Left forelimb (tissue), 1 donor: ENCODE measurements at regions not wholly inside any gene's neighbourhood (a gene's known extent, or its start where the extent isn't known, plus 50 kb on each side); places are given as distances from the start of the nearest gene placed in this dataset.
"Not testable (repeated sequence)": the region's sequence is repeated elsewhere in the genome, so short reads cannot be mapped to it uniquely, and the experiment has no call there.

Source experiments
- DNase-seq: peaks from one replicate; pipeline ENCODE4 v3.0.0-alpha.2; 2018; ENCODE audit warnings: low spot score

DNA sequence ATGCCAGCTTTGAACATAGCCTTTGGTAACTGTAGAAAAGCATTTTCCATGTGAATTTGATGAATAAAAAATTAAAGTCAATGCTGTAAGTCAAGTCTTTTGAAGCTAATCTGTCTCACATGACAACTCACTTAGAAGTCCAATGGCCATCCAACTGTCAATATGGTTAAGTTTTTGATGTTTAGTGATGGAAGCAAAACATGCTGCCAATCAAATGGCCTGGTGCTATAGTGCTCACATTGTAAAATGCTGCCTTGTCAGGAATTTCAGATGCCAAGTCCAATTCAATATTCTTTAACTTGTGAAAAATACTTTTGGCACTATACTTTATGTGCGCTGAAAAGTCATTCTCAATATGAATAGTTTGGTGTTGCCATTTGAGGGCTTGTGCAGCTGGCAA, 1361.8 kb upstream of the ALCAM start:
- DNase-seq, result no peak

DNA sequence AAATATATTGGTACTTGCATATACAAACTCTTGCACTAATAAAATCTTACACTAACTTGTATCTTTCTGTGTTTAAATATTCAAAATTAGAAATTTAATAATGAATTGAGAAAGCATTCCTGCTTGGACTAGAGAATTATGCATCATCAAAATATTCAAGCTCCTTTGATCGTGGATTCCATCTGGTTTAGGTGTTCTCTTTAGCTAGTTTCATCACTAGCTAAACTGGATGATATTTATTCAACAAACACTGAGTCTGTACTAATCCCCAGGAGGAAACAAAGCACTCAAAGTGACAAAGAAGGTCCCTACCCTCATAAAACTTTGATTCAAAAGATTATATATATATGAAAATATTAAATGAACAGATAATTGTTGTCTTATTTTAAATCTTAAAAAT, 1360.9 kb upstream of the ALCAM start:
- DNase-seq, result no peak

DNA sequence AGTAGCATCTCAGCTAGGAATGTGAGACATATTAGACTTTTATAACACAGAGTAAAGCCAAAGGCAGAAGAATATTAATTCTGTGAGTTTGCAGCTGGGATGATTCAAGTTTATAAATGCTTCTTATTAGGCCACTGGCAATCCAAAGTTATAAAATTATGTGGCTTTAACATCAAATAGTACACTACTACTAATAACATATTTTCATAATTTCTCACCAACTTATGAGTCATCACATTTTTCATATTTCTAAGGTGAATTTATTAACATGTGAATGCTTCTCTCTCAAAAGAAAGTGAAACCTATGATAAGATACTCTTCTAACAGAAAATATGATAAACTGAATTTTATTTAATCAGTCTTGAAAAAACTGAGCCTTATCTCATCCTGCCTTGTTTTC, 1348.2 kb upstream of the ALCAM start:
- DNase-seq, result no peak

DNA sequence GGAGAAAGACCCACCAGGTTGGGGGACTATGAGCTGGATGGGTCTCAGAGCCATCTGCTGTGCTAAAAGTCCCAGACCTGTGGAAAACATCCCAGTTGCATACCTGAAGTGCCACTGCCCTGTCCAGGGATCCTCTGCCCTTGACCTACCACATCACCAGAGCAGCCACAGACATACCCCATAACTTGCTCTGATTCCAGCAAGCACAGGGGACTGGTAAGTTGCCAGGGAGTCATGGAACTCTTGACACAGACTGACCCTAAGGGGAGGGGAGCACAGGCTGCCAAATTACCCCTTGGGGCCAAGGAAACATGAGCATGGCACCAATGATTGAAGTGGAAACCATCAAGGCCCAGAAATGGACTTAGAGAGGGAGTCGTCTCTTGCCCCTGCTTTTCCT, 1335.1 kb upstream of the ALCAM start:
- no peak for DNase-seq

DNA sequence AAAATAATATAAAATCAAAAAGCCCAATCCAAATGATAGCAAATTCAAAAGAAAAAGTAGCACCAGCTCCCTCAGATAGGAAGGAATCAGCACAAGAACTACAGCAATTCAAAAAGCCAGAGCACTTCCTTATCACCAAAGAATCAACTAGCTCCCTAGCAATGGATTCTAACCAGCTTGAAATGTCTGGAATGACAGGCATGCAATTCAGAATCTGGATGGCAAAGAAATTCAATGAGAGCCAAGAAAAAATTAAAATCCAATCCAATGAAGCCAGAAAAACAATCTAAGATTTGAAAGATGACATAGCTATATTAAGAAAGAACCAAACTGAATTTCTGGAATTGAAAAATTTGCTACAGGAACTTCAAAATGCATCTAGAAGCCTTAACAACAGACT, 1334.4 kb upstream of the ALCAM start:
- no peak for DNase-seq

DNA sequence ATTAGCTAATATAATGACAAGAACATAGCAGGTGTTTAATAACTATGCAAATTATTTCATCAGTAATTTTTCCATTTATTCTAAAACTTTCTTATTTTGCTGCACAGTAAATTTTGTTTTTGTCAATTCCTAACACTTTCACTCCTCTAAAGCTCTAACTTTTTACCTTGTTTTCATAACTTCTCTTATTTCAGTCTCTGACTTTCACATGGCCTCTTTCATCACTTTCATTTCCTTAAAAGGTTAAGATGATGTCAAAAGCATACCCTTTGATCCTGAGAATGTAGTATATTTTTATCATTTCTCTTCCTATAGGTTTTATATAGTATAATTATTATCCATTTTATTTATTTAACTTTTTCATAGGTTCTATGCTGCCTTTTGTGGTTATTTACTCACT, 1325.8 kb upstream of the ALCAM start:
- no peak for DNase-seq

DNA sequence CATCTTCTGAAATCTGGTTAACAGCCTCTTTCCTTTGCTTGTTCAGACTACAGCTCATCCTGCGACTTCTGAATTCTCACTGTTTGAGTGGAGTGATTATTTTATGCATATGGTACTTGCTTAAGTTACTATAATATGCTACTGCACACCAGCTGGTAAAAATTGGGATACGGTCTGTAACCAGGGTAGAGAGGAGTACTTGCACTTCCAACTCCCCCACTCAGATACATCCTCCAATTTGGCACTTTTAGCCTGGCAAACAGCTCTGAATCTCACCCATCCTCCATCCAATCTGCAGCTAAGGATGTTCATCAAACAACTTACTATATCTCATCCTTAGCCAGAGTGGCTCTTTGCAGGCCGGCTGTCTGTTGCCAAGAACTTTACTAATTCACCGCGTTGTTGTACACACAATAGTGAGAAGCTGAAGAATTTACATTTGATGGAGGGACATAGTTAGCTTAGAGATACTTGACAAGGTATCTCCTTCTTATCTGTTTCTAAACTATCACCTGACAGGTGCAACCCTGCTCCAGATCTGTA, 1323.6 kb upstream of the ALCAM start:
- not testable (repeated sequence) for DNase-seq

DNA sequence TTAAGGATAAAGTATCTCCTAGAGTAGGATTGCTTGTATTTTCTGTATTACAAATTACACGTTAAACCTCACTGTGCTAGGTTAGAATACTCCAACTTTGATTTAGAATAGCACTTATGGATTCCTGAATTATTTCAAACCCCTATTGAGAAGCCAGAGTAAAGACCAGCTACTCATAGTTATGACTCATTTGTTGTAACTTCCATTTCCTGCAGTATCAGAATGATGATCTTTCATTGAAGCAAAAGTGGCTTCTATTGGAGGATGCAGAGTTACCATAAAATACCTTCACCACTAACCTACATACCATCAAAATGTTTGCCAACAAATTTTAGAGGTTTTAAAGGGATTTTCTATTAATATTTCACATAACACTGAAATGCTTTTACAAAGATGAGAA, 1322.7 kb upstream of the ALCAM start:
- DNase-seq, result no peak

DNA sequence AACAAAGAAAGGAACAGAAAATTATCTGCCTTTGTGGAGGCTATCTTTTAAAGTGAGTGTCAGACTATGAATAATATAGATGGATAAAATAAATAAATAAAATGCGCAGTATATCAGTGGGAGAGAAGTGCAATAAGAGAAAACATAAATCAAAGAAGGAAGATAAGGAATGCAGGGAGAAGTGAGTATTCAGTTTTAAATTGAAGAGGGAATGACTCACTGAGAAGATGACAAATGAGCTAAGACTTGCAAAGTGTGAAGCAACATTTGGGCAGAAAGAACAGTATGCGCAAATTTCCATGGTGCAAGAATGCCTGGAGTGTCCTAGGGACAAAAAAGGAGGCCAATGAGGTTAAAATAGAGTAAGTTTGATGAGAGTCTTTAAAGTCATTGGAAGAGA, 1300.1 kb upstream of the ALCAM start:
- no peak for DNase-seq

DNA sequence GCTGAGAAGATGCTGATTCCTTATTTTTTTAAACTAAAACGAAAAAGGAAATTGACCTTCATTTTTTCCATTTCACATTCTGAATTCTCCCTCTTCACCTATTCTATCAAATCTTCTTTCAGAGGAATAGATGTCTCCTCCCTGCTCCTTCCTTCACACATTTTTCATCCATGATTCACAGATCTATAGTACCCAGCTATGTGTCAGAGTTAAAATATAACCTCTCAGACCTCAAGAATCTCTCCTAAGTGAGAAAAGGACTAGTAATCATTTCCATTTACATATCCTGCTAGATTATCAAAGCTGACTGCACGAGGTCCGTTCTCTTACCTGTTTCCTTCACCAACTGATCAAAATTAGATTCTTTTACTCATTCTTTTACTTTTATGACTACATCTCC, 1297.6 kb upstream of the ALCAM start:
- no peak for DNase-seq

DNA sequence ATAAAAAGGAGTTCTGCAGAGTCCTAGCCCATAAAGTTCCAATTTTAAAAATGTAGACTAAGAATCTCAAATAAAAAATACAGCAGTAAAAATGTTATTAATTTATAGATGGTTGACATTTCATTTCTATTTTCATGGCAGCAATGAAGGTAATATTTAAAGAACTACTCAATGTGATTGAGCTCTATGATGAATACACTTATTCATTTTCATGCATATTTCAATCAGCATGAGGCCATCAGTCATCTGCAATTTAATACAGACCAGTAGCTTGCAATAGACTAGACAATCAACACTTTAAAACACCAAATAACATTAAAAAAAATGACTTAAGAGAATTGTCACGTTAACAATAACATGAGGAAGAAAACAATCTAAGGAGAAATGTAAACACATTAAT, 1295.8 kb upstream of the ALCAM start:
- DNase-seq, result no peak

DNA sequence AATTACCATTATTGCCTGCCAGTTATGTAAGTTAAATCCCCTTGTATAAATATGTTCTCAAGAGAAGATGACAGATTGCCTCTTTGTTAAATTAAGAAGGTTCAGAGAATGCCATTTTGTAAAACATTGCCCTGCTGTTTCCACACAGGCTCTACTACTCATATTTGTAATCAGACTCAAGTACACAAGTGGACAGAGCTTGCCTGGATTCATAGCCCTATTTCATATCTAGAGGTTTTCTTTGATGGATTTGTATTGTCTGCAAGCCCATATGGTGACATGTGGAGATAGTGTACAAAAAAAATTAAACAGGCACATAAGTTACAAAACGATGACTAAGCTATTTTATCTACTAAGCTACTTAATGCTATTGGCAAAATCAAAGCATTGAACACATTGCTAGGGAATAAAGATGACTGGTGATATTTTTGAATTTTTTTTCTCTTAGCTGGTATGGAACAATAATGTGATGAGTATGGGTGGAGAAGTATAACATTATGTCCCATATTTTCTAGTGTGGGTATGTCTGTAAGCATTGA, 1286.6 kb upstream of the ALCAM start:
- no peak for DNase-seq

DNA sequence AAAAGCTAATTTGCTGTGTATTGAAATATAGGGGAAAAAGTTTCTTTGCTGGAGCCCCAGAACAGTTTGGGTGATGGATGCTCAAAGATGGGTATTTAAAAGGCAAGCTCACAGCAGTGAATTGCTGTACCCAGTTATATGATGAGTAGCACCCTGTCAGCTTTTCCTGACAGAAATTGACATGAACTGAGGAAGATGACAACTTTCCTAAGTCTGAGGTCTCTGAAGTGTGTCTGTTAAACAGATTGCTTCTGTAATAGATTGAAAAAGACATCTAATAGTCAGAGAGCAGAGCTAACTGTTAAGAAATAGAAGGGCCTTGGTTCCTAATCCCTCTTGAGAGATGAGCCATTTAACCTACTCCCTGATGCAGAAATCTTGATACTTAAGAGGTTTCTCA, 1278.0 kb upstream of the ALCAM start:
- no peak for DNase-seq

DNA sequence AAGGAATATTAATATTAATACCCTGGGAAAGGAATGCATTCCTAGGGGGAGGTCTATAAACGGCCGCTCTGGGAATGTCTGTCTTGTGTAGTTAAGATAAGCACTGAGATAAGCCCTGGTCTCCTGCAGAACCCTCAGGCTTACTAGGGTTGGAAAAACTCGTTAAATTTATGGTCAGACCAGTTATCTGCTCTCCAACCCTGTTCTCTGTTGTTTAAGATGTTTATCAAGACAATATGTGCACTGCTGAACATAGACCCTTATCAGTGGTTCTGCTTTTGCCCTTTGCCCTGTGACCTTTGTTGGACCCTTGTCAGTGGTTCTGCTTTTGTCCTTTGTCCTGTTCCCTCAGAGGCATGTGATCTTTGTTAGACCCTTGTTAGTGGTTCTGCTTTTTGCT, 1276.7 kb upstream of the ALCAM start:
- DNase-seq, result not testable (repeated sequence)

DNA sequence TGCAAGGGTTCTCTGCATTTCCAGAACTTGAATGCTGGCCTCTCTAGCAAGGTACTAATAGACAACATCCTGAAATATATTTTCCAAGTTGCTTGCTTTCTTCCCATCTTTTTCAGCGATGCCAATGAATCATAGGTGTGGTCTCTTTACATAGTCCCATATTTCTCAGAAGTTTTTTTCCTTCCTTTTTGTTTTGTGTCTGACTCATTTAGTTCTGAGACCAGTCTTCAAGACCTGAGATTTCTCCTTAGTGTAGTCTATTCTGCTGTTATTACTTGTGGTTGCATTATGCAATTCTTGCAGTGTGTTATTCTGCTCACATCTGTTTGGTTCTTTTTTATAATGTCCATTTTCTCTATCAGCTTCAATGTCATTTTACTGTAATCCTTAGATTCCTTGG, 1265.0 kb upstream of the ALCAM start:
- no peak for DNase-seq

DNA sequence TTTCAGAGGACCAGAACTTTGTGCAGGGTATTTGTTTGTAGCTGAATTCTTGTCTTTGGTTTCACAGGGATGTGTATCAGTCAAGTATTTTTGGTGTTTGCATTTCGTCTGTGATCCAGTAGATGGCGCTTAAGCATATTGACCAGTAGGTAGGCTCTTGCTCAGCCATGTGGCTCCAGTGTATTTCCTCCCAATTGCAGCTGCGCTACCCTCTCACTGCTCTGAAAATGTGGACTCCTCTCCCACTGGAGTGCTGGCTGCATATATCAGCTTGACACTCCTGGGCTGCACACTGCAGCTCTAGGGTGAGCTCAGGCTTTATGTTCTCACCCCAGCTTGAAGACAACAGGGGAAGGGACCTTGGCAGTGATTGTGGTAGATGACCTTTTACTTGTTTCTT, 1264.3 kb upstream of the ALCAM start:
- no peak for DNase-seq

DNA sequence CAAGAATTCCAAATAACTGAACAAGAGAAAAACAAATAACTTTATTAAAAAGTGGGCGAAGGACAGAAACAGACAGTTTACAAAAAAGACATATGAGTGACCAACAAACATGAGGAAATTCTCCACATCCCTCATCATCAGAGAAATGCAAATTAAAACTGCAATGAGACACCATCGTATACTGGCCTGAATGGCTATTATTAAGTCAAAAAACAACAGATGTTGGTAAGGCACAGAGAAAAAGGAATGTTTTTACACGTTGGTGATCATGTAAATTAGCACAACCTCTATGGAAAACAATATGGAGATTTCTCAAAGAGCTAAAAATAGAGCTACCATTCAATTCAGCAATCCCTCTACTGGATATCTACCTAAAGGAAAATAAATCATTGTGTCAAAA, 1260.4 kb upstream of the ALCAM start:
- DNase-seq, result no peak

DNA sequence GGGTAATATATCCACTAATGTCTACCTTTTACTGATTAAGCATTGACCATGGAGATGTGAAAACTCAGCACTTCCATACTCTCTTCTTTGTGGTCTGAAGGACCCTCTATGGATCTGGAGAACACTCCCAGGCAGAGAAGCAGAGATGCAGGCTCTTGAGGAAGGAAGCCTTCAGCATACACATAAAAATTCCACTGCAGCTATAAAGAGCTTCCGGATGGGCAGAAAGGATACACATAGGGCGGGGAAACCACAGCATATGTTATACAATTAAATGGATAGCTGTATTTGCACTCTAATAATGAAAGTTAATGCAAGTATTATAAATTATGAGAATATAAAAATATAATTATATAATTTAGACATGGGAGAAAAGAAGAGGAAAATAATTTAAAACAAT, 1258.2 kb upstream of the ALCAM start:
- DNase-seq, result no peak

DNA sequence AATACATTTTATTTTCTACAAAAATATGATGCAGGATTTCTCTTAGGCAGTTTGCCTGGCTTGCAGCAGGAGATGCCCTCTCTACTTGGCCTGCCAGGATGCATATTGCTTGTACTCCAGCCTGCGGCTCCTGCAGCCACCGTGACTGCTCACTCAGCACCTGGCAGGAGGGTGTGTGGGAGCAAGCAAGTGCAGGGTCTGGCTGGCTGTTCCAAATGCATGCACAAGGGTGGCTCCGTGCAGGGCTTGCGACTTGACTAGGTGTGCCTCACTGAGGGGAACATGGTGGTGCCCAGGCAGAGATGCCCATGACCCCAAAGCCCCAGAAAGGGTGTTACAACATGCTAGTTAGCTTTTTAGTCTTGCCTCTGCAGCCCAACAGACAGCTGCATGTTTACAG, 1240.2 kb upstream of the ALCAM start:
- no peak for DNase-seq

DNA sequence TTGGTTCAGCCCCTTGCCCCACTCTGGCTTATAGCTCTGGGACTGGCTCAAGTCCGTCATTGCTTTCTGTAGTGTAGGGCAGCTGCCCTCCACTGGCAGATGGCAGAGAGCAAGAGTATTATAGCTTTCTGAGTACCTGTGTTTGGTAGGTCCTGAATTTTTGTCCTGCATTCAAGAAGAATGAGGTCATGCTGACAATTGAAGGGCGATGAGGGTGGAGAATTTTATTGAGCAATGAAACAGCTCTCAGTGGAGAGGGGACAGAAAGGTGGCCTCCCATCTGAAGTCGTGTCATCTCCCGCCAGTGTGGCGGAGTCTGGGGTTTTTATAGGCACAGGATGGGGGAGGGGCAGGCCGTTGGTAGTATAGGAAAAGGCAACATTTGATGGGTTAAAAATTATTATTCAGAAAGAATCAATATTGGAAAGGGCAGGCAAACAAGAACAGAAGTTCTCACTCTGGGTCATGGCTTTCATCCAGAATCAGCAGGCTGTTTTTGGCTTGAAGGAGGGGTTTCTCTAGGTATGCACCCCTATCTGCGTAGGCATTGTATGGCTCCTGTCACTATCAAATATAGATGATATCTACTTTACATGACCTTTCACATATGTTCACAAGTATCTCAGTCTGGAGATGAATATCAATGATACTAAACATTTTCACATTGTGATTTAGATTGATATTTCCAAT, 1239.7 kb upstream of the ALCAM start:
- DNase-seq, result no peak

DNA sequence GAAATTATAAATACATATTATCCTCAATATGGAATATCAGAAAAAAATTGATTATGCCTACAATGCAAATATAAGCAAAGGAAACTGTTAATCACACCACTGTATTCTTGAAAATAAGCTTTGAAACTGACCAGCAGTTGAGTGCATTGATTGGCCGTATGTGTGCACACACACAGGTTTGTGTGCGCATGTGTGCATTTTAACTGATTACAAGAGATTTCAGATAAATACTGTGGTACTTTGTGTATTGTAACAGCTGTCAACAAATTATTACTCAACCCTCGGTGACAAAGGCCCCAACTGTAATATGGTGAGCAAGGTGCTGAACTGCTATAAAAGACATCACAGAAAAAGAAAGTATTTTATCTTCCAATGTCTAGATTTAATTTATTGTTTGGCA, 1238.9 kb upstream of the ALCAM start:
- no peak for DNase-seq

DNA sequence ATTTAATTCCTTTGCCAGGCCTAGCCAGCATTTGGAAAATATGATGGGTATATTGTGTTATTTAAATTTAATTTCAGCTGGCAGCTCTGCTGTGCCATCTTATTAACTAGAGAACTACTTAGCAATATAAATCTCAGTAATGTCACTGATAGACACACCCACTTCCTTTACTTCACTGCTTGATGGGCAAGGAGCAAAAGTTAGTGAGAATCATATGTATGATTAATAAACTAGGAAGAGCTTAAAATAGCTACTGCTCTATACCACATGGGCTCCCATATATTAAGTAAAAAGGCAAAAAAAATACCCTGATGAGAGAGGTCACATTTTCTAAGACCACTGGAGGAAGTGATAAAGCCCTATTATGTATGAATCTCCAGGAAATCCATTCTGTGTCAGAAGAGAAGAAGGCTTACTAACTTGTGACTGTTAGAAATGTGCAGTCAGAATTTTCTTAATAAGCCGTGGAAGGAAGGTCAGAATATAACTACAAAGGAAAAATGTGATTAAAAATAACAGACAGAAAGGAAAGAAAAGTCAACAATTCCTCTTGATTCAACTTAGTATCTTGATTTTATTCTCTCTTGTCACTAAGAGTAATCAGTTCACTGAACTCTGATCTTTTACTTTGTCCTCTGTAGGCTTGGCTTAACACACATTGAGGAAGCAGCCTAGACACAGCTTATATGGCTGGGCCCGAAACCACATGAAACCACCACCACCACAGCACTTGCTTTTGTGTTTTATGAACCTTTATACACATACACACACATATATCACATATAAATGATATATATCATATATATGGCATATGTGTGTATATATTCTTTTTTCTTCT, 1233.9 kb upstream of the ALCAM start:
- DNase-seq, result no peak

DNA sequence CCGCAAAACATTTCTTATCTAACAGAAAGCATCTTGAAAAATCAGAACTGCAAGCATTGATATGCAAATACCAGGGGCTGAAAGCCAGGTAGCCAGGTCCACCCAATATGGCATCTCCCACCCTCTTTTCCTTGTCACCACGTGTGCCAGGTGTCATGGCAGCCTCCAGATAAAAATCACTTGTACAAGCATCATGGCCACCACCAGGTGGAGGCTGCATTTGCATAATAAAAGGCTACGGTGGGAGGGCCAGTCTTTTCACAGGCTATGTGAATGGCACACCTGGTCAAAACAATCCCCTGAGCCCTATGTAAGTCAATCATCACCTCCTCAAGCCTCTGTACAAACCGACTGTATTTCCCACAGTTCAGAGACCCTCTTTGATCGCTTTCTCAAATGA, 1233.1 kb upstream of the ALCAM start:
- DNase-seq, result no peak
